Endothelial cell of umbilical vein (primary cell): ENCODE measurements at regions not wholly inside any gene's neighbourhood (a gene's known extent, or its start where the extent isn't known, plus 50 kb on each side); places are given as distances from the start of the nearest gene placed in this dataset.

ENCODE experiments used
- CTCF ChIP-seq, 2 donors: IDR thresholded peaks; 1 replicate in 1 of 2; 2 replicates in 1 of 2; pipeline ENCODE4 v1.5.1; 2011; ENCODE audit warnings: low read length in 2 of 2, mild to moderate bottlenecking in 2 of 2, moderate library complexity in 2 of 2, control low read depth in 1 of 2, inconsistent platforms in 1 of 2, low read depth in 1 of 2; ENCODE audit not compliant: insufficient read depth in 1 of 2; ENCODE audit errors: extremely low read depth in 1 of 2
- EZH2 ChIP-seq: IDR thresholded peaks from 2 replicates; pipeline ENCODE4 v1.6.1; 2012; ENCODE audit warnings: borderline replicate concordance, low read depth, mild to moderate bottlenecking, moderate library complexity, low read length, inconsistent platforms; ENCODE audit not compliant: severe bottlenecking
- JUN ChIP-seq: IDR thresholded peaks from 2 replicates; pipeline ENCODE4 v1.6.1; 2011; ENCODE audit warnings: borderline replicate concordance, low read depth; ENCODE audit not compliant: insufficient read length, insufficient read depth
- MAX ChIP-seq: IDR thresholded peaks from 2 replicates; pipeline ENCODE4 v1.6.1; 2011; ENCODE audit not compliant: insufficient read depth, insufficient read length
- POLR2A ChIP-seq: IDR thresholded peaks from 2 replicates; pipeline ENCODE4 v1.6.1; 2012; ENCODE audit warnings: low read depth, mild to moderate bottlenecking, control low read depth, low read length
- POLR2AphosphoS5 ChIP-seq: IDR thresholded peaks from 2 replicates; pipeline ENCODE4 v1.6.1; 2012; ENCODE audit warnings: low read depth, mild to moderate bottlenecking, control low read depth, low read length, moderate library complexity; ENCODE audit not compliant: insufficient read depth

GRCh38 chr6:14660806-14661579 is 543.4 kb downstream of the CD83 start:
- TF ChIP-seq CTCF (IDR thresholded peaks at IDR 0.05; ENCODE audit: extremely low read depth in 1 of 2, insufficient read depth in 1 of 2, low read depth in 1 of 2, low read length in 2 of 2): no peak
- TF ChIP-seq MAX: no peak
- TF ChIP-seq POLR2A: no peak
- TF ChIP-seq EZH2: no peak
- TF ChIP-seq POLR2AphosphoS5: no peak
- TF ChIP-seq JUN: no peak
